HG02981 (cell line): ENCODE measurements at regions not wholly inside any gene's neighbourhood (a gene's known extent, or its start where the extent isn't known, plus 50 kb on each side); places are given as distances from the start of the nearest gene placed in this dataset.

Source experiments
- ATAC-seq: cut with Tn5 transposase; IDR thresholded peaks from one replicate; pipeline ENCODE4 v1.9.1; 2021; ENCODE audit warnings: mild to moderate bottlenecking, moderate library complexity; ENCODE audit not compliant: unreplicated experiment

GRCh38 chr5:77948476-77948875, 172.3 kb upstream of the TBCA start:
- no peak for ATAC-seq

GRCh38 chr5:77947041-77947428, 170.9 kb upstream of the TBCA start:
- no peak for ATAC-seq

- no peak for ATAC-seq
Measured at GRCh38 chr5:77946381-77947040, 170.4 kb upstream of the TBCA start.

- ATAC-seq, result no peak
Measured at GRCh38 chr5:77945874-77946273, 169.7 kb upstream of the TBCA start.

- no peak for ATAC-seq
Measured at GRCh38 chr5:77944757-77945340, 168.7 kb upstream of the TBCA start.

- ATAC-seq, result no peak
Measured at GRCh38 chr5:77943851-77944250, 167.7 kb upstream of the TBCA start.

- no peak for ATAC-seq
Measured at GRCh38 chr5:77942578-77943239, 166.6 kb upstream of the TBCA start.

- ATAC-seq, result peak; percentile 90
Measured at GRCh38 chr5:77937015-77937908, 161.1 kb upstream of the TBCA start.

GRCh38 chr5:77936365-77936693, 160.2 kb upstream of the TBCA start:
- peak; percentile 15 for ATAC-seq

- ATAC-seq, result peak; percentile 48
Measured at GRCh38 chr5:77935506-77936364, 159.6 kb upstream of the TBCA start.

- no peak for ATAC-seq
Measured at GRCh38 chr5:77928776-77929300, 152.7 kb upstream of the TBCA start.

GRCh38 chr5:77926337-77926736, 150.2 kb upstream of the TBCA start:
- ATAC-seq, result no peak

- no peak for ATAC-seq
Measured at GRCh38 chr5:77925503-77925902, 149.4 kb upstream of the TBCA start.

- no peak for ATAC-seq
Measured at GRCh38 chr5:77924081-77924480, 147.9 kb upstream of the TBCA start.

- ATAC-seq, result no peak
Measured at GRCh38 chr5:77923666-77924065, 147.5 kb upstream of the TBCA start.

- no peak for ATAC-seq
Measured at GRCh38 chr5:77921094-77921768, 145.1 kb upstream of the TBCA start.

GRCh38 chr5:77920359-77921058, 144.4 kb upstream of the TBCA start:
- ATAC-seq, result no peak

GRCh38 chr5:77915346-77915745, 139.2 kb upstream of the TBCA start:
- no peak for ATAC-seq

GRCh38 chr5:77912721-77913120, 136.6 kb upstream of the TBCA start:
- no peak for ATAC-seq
